ENCODE measurements at regions not wholly inside any gene's neighbourhood (a gene's known extent, or its start where the extent isn't known, plus 50 kb on each side); places are given as distances from the start of the nearest gene placed in this dataset.

DNA sequence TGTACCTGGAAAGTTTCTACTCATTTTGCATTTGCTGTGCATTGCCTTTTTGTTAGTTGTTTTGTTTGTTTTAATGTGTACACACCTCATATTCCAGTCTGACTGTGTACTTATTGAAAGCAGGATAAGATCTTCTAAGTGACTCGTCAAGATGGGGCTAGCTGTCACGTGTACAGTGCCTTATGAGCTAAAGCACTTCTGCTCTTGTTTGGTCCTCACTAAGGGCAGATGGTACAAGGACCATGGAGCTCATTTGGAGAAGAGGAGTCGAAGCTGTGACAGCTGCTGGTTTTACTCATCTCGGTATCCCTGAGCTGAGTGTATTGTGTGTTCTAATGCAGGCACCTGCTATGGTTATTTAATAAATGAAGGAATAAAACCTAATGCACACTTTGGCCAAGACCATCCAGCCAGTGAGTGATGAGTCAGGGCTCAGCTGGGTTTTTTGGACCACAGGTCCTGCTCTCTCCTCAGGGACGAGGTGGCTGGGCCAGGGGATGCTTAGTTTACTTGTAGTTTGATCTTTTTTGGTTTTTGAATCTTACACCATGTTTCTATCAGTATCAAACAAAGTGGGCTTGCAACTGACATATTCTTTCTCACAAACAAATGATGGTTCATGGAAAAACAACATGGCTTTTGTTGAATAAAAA, 152.5 kb upstream of the APCDD1 start:
- H3K27me3 ChIP-seq (ENCODE audit: insufficient read depth, low read length) = no peaks in the 10 kb centered on the region

More for the DNA sequence above, 152.5 kb upstream of the APCDD1 start:
- Histone ChIP-seq H4K20me1 (ENCODE audit: control insufficient read depth, insufficient read depth, insufficient read length) (no peaks in the 10 kb centered on the region), H3K56ac (ENCODE audit: insufficient read length, low read depth, low read length) (no peak overlapping the region), H2BK120ac (ENCODE audit: low read depth, low read length, poor library complexity, severe bottlenecking) (no peak overlapping the region), H4K5ac (ENCODE audit: insufficient read length, low read depth, low read length) (no peak overlapping the region), H3T11ph (ENCODE audit: low read length) (no peak overlapping the region), H4K91ac (ENCODE audit: insufficient read length, low read depth, low read length) (no peak overlapping the region), H4K8ac (replicated peaks; ENCODE audit: insufficient read length, low read depth, low read length) (no peak overlapping the region), H3K23me2 (ENCODE audit: insufficient read length, low read depth, low read length, poor library complexity, severe bottlenecking) (no peaks in the 10 kb centered on the region), H3K4me2 (ENCODE audit: insufficient read depth, insufficient read length, low read length) (no peak overlapping the region), H2BK15ac (ENCODE audit: low read depth, low read length) (no peak overlapping the region), H3K14ac (ENCODE audit: insufficient read depth, low read length) (no peak overlapping the region), H2AK5ac (ENCODE audit: insufficient read length, low read length) (no peak overlapping the region), H3K79me2 (ENCODE audit: insufficient read depth, low read length) (no peaks in the 10 kb centered on the region), H3K23ac (ENCODE audit: insufficient read length, low read depth, low read length) (no peak overlapping the region), H2AFZ (ENCODE audit: low read length) (no peak overlapping the region), H3K4ac (ENCODE audit: low read depth, low read length) (no peak overlapping the region), H2BK12ac (ENCODE audit: insufficient read length, low read depth, low read length) (no peak overlapping the region), H2BK20ac (ENCODE audit: low read depth, low read length, poor library complexity, severe bottlenecking) (no peak overlapping the region), H3K79me1 (ENCODE audit: insufficient read depth, low read depth, low read length, poor library complexity, severe bottlenecking) (no peaks in the 10 kb centered on the region), H2BK5ac (ENCODE audit: insufficient read length, low read length) (no peak overlapping the region), H3K18ac (ENCODE audit: insufficient read length, low read depth, low read length) (no peak overlapping the region), H3K9ac (ENCODE audit: extremely low read depth, insufficient read length, low read length) (no peak overlapping the region), H3K9me3 (ENCODE audit: control insufficient read depth, low read depth, low read length) (no peaks in the 10 kb centered on the region), H3K4me1 (ENCODE audit: insufficient read depth, low read length) (no peaks in the 10 kb centered on the region), H3K27ac (ENCODE audit: insufficient read length, low read depth, low read length) (no peak overlapping the region)
- Mint-ChIP-seq H3K4me1 (peaks cover 15 to 17% of the 10 kb centered on the region in 2 experiments), H3K27ac (no peak overlapping the region), H3K36me3 (ENCODE audit: insufficient read depth in 1 of 3, low read depth in 3 of 3) (no peaks in the 10 kb centered on the region; a peak in 1 of 7 replicates), H3K27me3 (ENCODE audit: low read depth) (no peaks in the 10 kb centered on the region), H3K9me3 (peaks cover 0 to 2% of the 10 kb centered on the region in 2 experiments; a peak in 1 of 5 replicates), H3K4me3 (no peak overlapping the region)
- no peak for DNase-seq
- WGBS (ENCODE audit: extremely low coverage, insufficient read length, low lambda C conversion rate) = no CpG with 5 or more reads among the region's 5 CpGs
- TF ChIP-seq, protein P1, sequence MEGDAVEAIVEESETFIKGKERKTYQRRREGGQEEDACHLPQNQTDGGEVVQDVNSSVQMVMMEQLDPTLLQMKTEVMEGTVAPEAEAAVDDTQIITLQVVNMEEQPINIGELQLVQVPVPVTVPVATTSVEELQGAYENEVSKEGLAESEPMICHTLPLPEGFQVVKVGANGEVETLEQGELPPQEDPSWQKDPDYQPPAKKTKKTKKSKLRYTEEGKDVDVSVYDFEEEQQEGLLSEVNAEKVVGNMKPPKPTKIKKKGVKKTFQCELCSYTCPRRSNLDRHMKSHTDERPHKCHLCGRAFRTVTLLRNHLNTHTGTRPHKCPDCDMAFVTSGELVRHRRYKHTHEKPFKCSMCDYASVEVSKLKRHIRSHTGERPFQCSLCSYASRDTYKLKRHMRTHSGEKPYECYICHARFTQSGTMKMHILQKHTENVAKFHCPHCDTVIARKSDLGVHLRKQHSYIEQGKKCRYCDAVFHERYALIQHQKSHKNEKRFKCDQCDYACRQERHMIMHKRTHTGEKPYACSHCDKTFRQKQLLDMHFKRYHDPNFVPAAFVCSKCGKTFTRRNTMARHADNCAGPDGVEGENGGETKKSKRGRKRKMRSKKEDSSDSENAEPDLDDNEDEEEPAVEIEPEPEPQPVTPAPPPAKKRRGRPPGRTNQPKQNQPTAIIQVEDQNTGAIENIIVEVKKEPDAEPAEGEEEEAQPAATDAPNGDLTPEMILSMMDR (conservative IDR thresholded peaks at IDR 0.05) = no peak

All from H9 (cell line).